ENCODE measurements at regions not wholly inside any gene's neighbourhood (a gene's known extent, or its start where the extent isn't known, plus 50 kb on each side); places are given as distances from the start of the nearest gene placed in this dataset.

DNA sequence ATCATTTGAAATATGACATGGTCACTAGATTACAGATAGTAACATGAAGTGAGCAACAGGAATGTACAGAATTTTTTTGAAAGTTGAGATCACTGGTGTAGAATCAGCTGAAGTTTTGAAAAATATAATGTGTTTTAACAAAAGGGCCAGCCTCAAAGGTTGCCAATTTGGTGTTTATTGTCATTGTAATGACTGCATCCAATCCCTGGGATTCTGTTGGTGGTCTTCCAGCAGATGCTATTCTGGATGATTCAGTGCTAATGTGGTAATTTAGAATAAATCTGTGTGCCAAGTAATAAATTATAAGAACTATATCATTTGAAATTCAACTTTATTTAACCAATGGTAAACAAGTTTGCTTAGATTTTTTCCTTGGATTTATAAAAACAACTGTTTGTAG is 436.4 kb upstream of the PKN2 start:
- no peak overlapping the region for H3K4me3 ChIP-seq (ENCODE audit: low read depth, low read length)
- Mint-ChIP-seq H3K4me1 (ENCODE audit: low read depth, unreplicated experiment) (no peaks in the 10 kb centered on the region), H3K9me3 (ENCODE audit: unreplicated experiment) (no peaks in the 10 kb centered on the region), H3K36me3 (ENCODE audit: insufficient read depth, unreplicated experiment) (no peaks in the 10 kb centered on the region), H3K27me3 (ENCODE audit: insufficient read depth, unreplicated experiment) (no peaks in the 10 kb centered on the region), H3K27ac (ENCODE audit: unreplicated experiment) (no peak overlapping the region), H3K4me3 (ENCODE audit: unreplicated experiment) (no peak overlapping the region)
- POLR2A ChIA-PET: no interaction called here
- no TSS peak for BruUV-seq (replicated peaks)
- intact Hi-C loops (cut with micrococcal nuclease; ENCODE audit: unreplicated experiment): no loop called here
- H3K4me1 ChIP-seq: no peaks in the 10 kb centered on the region
- TF ChIP-seq, protein P1, sequence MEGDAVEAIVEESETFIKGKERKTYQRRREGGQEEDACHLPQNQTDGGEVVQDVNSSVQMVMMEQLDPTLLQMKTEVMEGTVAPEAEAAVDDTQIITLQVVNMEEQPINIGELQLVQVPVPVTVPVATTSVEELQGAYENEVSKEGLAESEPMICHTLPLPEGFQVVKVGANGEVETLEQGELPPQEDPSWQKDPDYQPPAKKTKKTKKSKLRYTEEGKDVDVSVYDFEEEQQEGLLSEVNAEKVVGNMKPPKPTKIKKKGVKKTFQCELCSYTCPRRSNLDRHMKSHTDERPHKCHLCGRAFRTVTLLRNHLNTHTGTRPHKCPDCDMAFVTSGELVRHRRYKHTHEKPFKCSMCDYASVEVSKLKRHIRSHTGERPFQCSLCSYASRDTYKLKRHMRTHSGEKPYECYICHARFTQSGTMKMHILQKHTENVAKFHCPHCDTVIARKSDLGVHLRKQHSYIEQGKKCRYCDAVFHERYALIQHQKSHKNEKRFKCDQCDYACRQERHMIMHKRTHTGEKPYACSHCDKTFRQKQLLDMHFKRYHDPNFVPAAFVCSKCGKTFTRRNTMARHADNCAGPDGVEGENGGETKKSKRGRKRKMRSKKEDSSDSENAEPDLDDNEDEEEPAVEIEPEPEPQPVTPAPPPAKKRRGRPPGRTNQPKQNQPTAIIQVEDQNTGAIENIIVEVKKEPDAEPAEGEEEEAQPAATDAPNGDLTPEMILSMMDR (IDR thresholded peaks at IDR 0.05; ENCODE audit: insufficient read depth in 1 of 2, low read depth in 1 of 2, low read length in 1 of 2, severe bottlenecking in 1 of 2, unreplicated experiment in 1 of 2): no peak
- no peak for DNase-seq
- H3K9me3 ChIP-seq: no peaks in the 10 kb centered on the region
- no peaks in the 10 kb centered on the region for H3K36me3 ChIP-seq (ENCODE audit: control insufficient read depth, insufficient read depth, low read length)
- no peaks in the 10 kb centered on the region for H3K27me3 ChIP-seq (replicated peaks; ENCODE audit: control insufficient read depth, insufficient read depth, low read length)
- CTCF ChIA-PET: no interaction called here

DNA sequence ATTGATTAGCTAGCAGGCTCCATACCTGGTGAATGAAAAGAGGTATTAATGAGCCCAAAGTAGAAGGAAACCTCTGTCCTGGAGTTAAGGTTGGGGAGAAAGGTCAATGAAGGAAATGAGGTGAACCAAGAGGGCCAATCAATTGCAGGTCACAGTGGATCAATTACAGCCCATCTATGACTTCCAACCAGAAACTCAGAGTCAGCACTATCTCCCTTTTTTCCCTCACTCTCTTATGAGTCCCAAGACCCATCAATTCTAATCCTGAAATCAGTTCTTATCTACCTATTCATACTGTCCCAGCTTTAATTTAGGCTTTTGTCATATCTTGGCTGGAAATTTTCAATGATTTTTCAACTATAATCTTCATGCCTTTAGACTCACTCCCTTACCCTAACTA is 433.2 kb upstream of the PKN2 start:
- Mint-ChIP-seq H3K27me3 (ENCODE audit: insufficient read depth, unreplicated experiment) (no peaks in the 10 kb centered on the region), H3K27ac (ENCODE audit: unreplicated experiment) (no peak overlapping the region), H3K36me3 (ENCODE audit: insufficient read depth, unreplicated experiment) (no peaks in the 10 kb centered on the region), H3K4me1 (ENCODE audit: low read depth, unreplicated experiment) (no peaks in the 10 kb centered on the region), H3K4me3 (ENCODE audit: unreplicated experiment) (no peak overlapping the region), H3K9me3 (ENCODE audit: unreplicated experiment) (no peaks in the 10 kb centered on the region)
- intact Hi-C loops (cut with micrococcal nuclease; ENCODE audit: unreplicated experiment): no loop called here
- POLR2A ChIA-PET: no interaction called here
- no peak overlapping the region for H3K4me3 ChIP-seq (ENCODE audit: low read depth, low read length)
- H3K27me3 ChIP-seq (replicated peaks; ENCODE audit: control insufficient read depth, insufficient read depth, low read length): no peaks in the 10 kb centered on the region
- H3K36me3 ChIP-seq (ENCODE audit: control insufficient read depth, insufficient read depth, low read length): no peaks in the 10 kb centered on the region
- H3K9me3 ChIP-seq: no peaks in the 10 kb centered on the region
- BruUV-seq (replicated peaks): no TSS peak
- TF ChIP-seq, protein P1 (IDR thresholded peaks at IDR 0.05; ENCODE audit: insufficient read depth in 1 of 2, low read depth in 1 of 2, low read length in 1 of 2, severe bottlenecking in 1 of 2, unreplicated experiment in 1 of 2): no peak
- no peak for DNase-seq
- CTCF ChIA-PET: no interaction called here
- H3K4me1 ChIP-seq: no peaks in the 10 kb centered on the region

DNA sequence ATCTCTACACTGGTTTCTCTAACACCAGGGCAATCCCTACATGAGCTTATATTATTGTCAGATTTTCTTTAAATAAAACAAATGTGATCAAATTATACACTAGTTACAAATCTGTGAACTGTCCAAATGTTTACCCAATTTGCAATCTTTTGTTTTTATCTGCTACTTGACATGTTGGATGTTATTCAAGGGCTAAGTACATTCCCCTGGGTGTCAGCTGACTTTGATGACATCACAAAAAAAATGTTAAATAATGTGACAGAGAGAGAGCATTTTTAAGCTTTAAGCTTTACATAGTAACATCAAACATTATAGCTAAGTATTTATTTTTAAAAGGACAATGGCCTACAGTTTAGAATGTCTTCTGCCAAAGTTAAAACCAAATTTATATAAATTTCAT is 431.3 kb upstream of the PKN2 start:
- no peaks in the 10 kb centered on the region for H3K36me3 Mint-ChIP-seq (ENCODE audit: insufficient read depth, unreplicated experiment)
- H3K36me3 ChIP-seq (ENCODE audit: control insufficient read depth, insufficient read depth, low read length): no peaks in the 10 kb centered on the region
- TF ChIP-seq, protein P1 (IDR thresholded peaks at IDR 0.05; ENCODE audit: insufficient read depth in 1 of 2, low read depth in 1 of 2, low read length in 1 of 2, severe bottlenecking in 1 of 2, unreplicated experiment in 1 of 2): no peak
- no peaks in the 10 kb centered on the region for H3K9me3 ChIP-seq
- ChIA-PET CTCF (no interaction called here), POLR2A (no interaction called here)
- H3K4me3 ChIP-seq (ENCODE audit: low read depth, low read length): no peak overlapping the region
- H3K27me3 ChIP-seq (replicated peaks; ENCODE audit: control insufficient read depth, insufficient read depth, low read length): no peaks in the 10 kb centered on the region
- no TSS peak for BruUV-seq (replicated peaks)
- no peak for DNase-seq
- H3K27me3 Mint-ChIP-seq (ENCODE audit: insufficient read depth, unreplicated experiment): no peaks in the 10 kb centered on the region
- intact Hi-C loops (cut with micrococcal nuclease; ENCODE audit: unreplicated experiment): no loop called here
- H3K4me1 ChIP-seq: no peaks in the 10 kb centered on the region
- H3K27ac Mint-ChIP-seq (ENCODE audit: unreplicated experiment): no peak overlapping the region
- H3K4me1 Mint-ChIP-seq (ENCODE audit: low read depth, unreplicated experiment): no peaks in the 10 kb centered on the region
- no peaks in the 10 kb centered on the region for H3K9me3 Mint-ChIP-seq (ENCODE audit: unreplicated experiment)
- no peak overlapping the region for H3K4me3 Mint-ChIP-seq (ENCODE audit: unreplicated experiment)

Measured in Caco-2 (cell line).